ENCODE measurements at regions not wholly inside any gene's neighbourhood (a gene's known extent, or its start where the extent isn't known, plus 50 kb on each side); places are given as distances from the start of the nearest gene placed in this dataset.

DNA sequence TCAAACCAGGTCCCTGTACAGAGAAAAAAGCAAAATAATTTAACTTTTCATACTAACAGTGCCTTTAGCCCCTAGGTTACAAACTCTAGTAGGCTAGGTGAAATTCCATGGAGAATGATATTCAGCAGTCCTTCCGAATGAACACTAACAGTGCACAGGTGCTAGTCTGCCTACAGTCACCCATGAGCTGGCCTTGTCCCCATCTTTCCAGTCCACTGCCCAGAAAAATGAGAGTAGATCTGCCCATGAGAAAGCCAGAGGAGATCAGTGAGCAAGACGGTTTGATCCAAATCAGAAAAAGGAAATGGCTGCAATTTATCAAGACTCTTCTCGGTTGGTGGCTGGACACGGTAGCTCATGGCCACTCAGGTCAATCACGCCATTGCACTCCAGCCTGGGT lies 524.9 kb downstream of the FGF9 start:
- TF ChIP-seq CTCF (IDR thresholded peaks at IDR 0.05) (no peak), EZH2 (IDR thresholded peaks at IDR 0.05; ENCODE audit: borderline replicate concordance, insufficient read depth, low read depth, low read length, poor library complexity, severe bottlenecking) (no peak)

All from B cell (primary cell).